IMR-90 (cell line): ENCODE measurements at regions not wholly inside any gene's neighbourhood (a gene's known extent, or its start where the extent isn't known, plus 50 kb on each side); places are given as distances from the start of the nearest gene placed in this dataset.

Source experiments
- ATAC-seq: fragments of 200-7000 bp; cut with Tn5 transposase; 2 replicates; pipeline ENCODE4 v1.9.1; 2020; ENCODE audit warnings: low read depth, mild to moderate bottlenecking, moderate library complexity
- BruUV-seq: library from RNA; stranded (reverse); fragments of 400-500 nt; replicated peaks from 2 replicates; lab custom pipeline; 2021; lab: Mats Ljungman, UMichigan
- CTCF ChIA-PET: fragments of 300-600 bp; formaldehyde crosslinking; extraction: SDS; loops from one replicate; lab custom pipeline; 2021; ENCODE audit warnings: antibody characterized with exemption; lab: Yijun Ruan, JAX
- POLR2A ChIA-PET: fragments of 300-600 bp; sonication (Branson Sonifier 250); formaldehyde crosslinking; loops from one replicate; lab custom pipeline; 2022; ENCODE audit warnings: antibody characterized with exemption; ENCODE audit not compliant: unreplicated experiment; lab: Charles Lee
- DNase-seq: peaks from one replicate; pipeline ENCODE4 v3.0.0; 2013
- H2AFZ ChIP-seq: replicated peaks from 2 replicates; pipeline ENCODE3; 2013; ENCODE audit warnings: low read length, mild to moderate bottlenecking; ENCODE audit not compliant: poor library complexity
- H2AK5ac ChIP-seq: 2 replicates; pipeline ENCODE4 v1.6.1; 2013; ENCODE audit warnings: low read depth, low read length, inconsistent platforms
- H2AK9ac ChIP-seq: replicated peaks from 2 replicates; pipeline ENCODE3; 2013; ENCODE audit warnings: mild to moderate bottlenecking, low read depth, low read length, moderate library complexity; ENCODE audit not compliant: poor library complexity
- H2BK120ac ChIP-seq: 2 replicates; pipeline ENCODE4 v1.6.1; 2013; ENCODE audit warnings: low read depth, low read length, inconsistent platforms
- H2BK15ac ChIP-seq: 3 replicates; pipeline ENCODE4 v1.6.1; 2013; ENCODE audit warnings: low read depth, low read length, inconsistent platforms
- H2BK20ac ChIP-seq: 2 replicates; pipeline ENCODE4 v1.6.1; 2013; ENCODE audit warnings: low read depth, mild to moderate bottlenecking, inconsistent platforms, low read length, moderate library complexity
- H2BK5ac ChIP-seq: 2 replicates; pipeline ENCODE4 v1.6.1; 2013; ENCODE audit warnings: mild to moderate bottlenecking, low read depth, low read length, inconsistent platforms; ENCODE audit not compliant: poor library complexity, severe bottlenecking
- H3K14ac ChIP-seq: replicated peaks from 2 replicates; pipeline ENCODE4 v1.6.1; 2013; ENCODE audit warnings: low read depth, low read length, inconsistent platforms
- H3K18ac ChIP-seq: 2 replicates; pipeline ENCODE4 v1.6.1; 2013; ENCODE audit warnings: low read depth, low read length, control low read depth
- H3K23ac ChIP-seq: 2 replicates; pipeline ENCODE4 v1.6.1; 2013; ENCODE audit warnings: low read depth, low read length, inconsistent platforms
- H3K27ac ChIP-seq: 2 replicates; pipeline ENCODE4 v1.5.1; 2013; ENCODE audit warnings: mild to moderate bottlenecking, control low read depth, low read length; ENCODE audit not compliant: insufficient read depth
- H3K27me3 ChIP-seq: 2 replicates; pipeline ENCODE4 v1.6.1; 2013; ENCODE audit warnings: low read length; ENCODE audit not compliant: control insufficient read depth, insufficient read depth
- H3K36me3 ChIP-seq: 2 replicates; pipeline ENCODE4 v1.6.1; 2013; ENCODE audit warnings: low read length, mixed read lengths; ENCODE audit not compliant: control insufficient read depth, insufficient read depth
- H3K4ac ChIP-seq: 2 replicates; pipeline ENCODE4 v1.6.1; 2013; ENCODE audit warnings: low read depth, low read length, inconsistent platforms
- H3K4me1 ChIP-seq: 2 replicates; pipeline ENCODE4 v1.6.1; 2013; ENCODE audit warnings: low read length, mixed read lengths; ENCODE audit not compliant: control insufficient read depth, insufficient read depth
- H3K4me2 ChIP-seq: 2 replicates; pipeline ENCODE4 v1.6.1; 2013; ENCODE audit warnings: low read depth, mild to moderate bottlenecking, control low read depth, low read length, moderate library complexity
- H3K4me3 ChIP-seq: 2 replicates; pipeline ENCODE4 v1.5.1; 2013; ENCODE audit warnings: low read depth, mild to moderate bottlenecking, control low read depth, low read length, moderate library complexity; ENCODE audit not compliant: insufficient read depth
- H3K56ac ChIP-seq: 2 replicates; pipeline ENCODE4 v1.6.1; 2013; ENCODE audit warnings: low read length, inconsistent platforms; ENCODE audit not compliant: insufficient read depth; ENCODE audit errors: extremely low read depth
- H3K79me1 ChIP-seq, 2 experiments: 2 replicates each; pipeline ENCODE4 v1.6.1; 2013; ENCODE audit warnings: low read length in 2 of 2, inconsistent platforms in 1 of 2, low read depth in 1 of 2
- H3K9ac ChIP-seq: 2 replicates; pipeline ENCODE4 v1.6.1; 2013; ENCODE audit warnings: low read depth, low read length, control low read depth
- H3K9me1 ChIP-seq: 2 replicates; pipeline ENCODE4 v1.6.1; 2013; ENCODE audit warnings: low read length, inconsistent platforms; ENCODE audit not compliant: insufficient read depth
- H3K9me3 ChIP-seq: 2 replicates; pipeline ENCODE4 v1.6.1; 2013; ENCODE audit warnings: low read length; ENCODE audit not compliant: control insufficient read depth, insufficient read depth
- H4K20me1 ChIP-seq: 2 replicates; pipeline ENCODE4 v1.6.1; 2013; ENCODE audit warnings: low read length, inconsistent platforms; ENCODE audit not compliant: insufficient read depth
- H4K5ac ChIP-seq: 2 replicates; pipeline ENCODE4 v1.6.1; 2013; ENCODE audit warnings: mild to moderate bottlenecking, low read depth, low read length, control low read depth
- H4K8ac ChIP-seq, 2 experiments: 2 replicates each; pipeline ENCODE4 v1.6.1; 2013; ENCODE audit warnings: low read depth in 2 of 2, low read length in 2 of 2, control low read depth in 1 of 2, inconsistent platforms in 1 of 2
- H4K91ac ChIP-seq: 2 replicates; pipeline ENCODE4 v1.6.1; 2013; ENCODE audit warnings: low read depth, low read length, inconsistent platforms; ENCODE audit not compliant: insufficient read depth
- BHLHE40 ChIP-seq: fragments of 150-350 bp; IDR thresholded peaks from 2 replicates; pipeline ENCODE4 v1.6.1; 2016; ENCODE audit warnings: mild to moderate bottlenecking, low read depth, low read length
- CEBPB ChIP-seq: IDR thresholded peaks from 2 replicates; pipeline ENCODE4 v1.6.1; 2012; ENCODE audit warnings: low read depth, low read length, improper control_type of control experiment
- CHD1 ChIP-seq: IDR thresholded peaks from 2 replicates; pipeline ENCODE4 v1.6.1; 2012; ENCODE audit warnings: low read depth, low read length, improper control_type of control experiment
- FOS ChIP-seq: fragments of 150-350 bp; IDR thresholded peaks from 2 replicates; pipeline ENCODE4 v1.6.1; 2016; ENCODE audit warnings: low read depth, low read length
- MAFK ChIP-seq: IDR thresholded peaks from 2 replicates; pipeline ENCODE4 v1.6.1; 2012; ENCODE audit warnings: low read depth, low read length, improper control_type of control experiment
- MAZ ChIP-seq: IDR thresholded peaks from 2 replicates; pipeline ENCODE4 v1.6.1; 2012; ENCODE audit warnings: low read depth, mild to moderate bottlenecking, low read length, improper control_type of control experiment, moderate library complexity, borderline replicate concordance
- MXI1 ChIP-seq: IDR thresholded peaks from 2 replicates; pipeline ENCODE4 v1.6.1; 2012; ENCODE audit warnings: low read depth, mild to moderate bottlenecking, low read length, moderate library complexity, borderline replicate concordance
- POLR2A ChIP-seq: IDR thresholded peaks from 2 replicates; pipeline ENCODE4 v1.6.1; 2012; ENCODE audit warnings: mild to moderate bottlenecking, low read depth, low read length
- RAD21 ChIP-seq: IDR thresholded peaks from 2 replicates; pipeline ENCODE4 v1.6.1; 2012; ENCODE audit warnings: low read length, improper control_type of control experiment
- RFX5 ChIP-seq: IDR thresholded peaks from 2 replicates; pipeline ENCODE4 v1.8.0; 2012; ENCODE audit warnings: low read depth, mild to moderate bottlenecking, low read length, moderate library complexity
- SMC3 ChIP-seq: fragments of 150-350 bp; IDR thresholded peaks from 2 replicates; pipeline ENCODE4 v1.6.1; 2016; ENCODE audit warnings: low read depth, mild to moderate bottlenecking, antibody characterized with exemption, low read length, moderate library complexity
- USF2 ChIP-seq: fragments of 150-350 bp; IDR thresholded peaks from 2 replicates; pipeline ENCODE4 v1.6.1; 2017; ENCODE audit warnings: mild to moderate bottlenecking, antibody characterized with exemption, low read length, low read depth
- WGBS, 2 experiments: methylation state at CpG; one replicate each; pipeline versions ENCODE4 v1.1.5 to v1.1.7; 2013; ENCODE audit warnings: missing lambda C conversion rate in 2 of 2; ENCODE audit not compliant: insufficient read length in 1 of 2; ENCODE audit errors: extremely low coverage in 2 of 2; 5-methylcytosine and 5-hydroxymethylcytosine counted together
- dilution Hi-C: fragments of 300-500 bp; cut with HindIII; formaldehyde crosslinking; loops from one replicate; pipeline ENCODE4 v1.14.3; 2018; ENCODE audit warnings: low sequenced_read_pairs; ENCODE audit not compliant: unreplicated experiment
- in situ Hi-C: fragments of 300-500 bp; cut with MboI; formaldehyde crosslinking; loops from 3 replicates; pipeline ENCODE4 v1.14.3; 2019; ENCODE audit warnings: low sequenced_read_pairs, inconsistent platforms, mixed read lengths
- intact Hi-C: fragments of 100-400 bp; cut with micrococcal nuclease; formaldehyde crosslinking; loops from 2 replicates; pipeline ENCODE4 v1.10.0; 2022
- TF ChIP-seq, protein P1 (sequence below): fragments of 150-350 bp; IDR thresholded peaks from 2 replicates; pipeline ENCODE4 v1.6.1; 2016; ENCODE audit warnings: low read depth, mild to moderate bottlenecking, low read length, moderate library complexity, borderline replicate concordance

GRCh38 chr15:38814891-38815290 is 250.3 kb upstream of the RASGRP1 start:
- ATAC-seq = no peak
- in situ Hi-C loops = loop anchor here (5.0 kb wide), 2 partner anchors 357 to 767 kb away; partner anchors contain the start of gene THBS1
- H3K4ac ChIP-seq = peak overlapping the region; percentile 18; the same call in 1 of the 2 replicates

More at GRCh38 chr15:38814891-38815290, 250.3 kb upstream of the RASGRP1 start:
- H2BK15ac ChIP-seq = no peak overlapping the region; the same call in 2 of the 3 replicates
- no peak overlapping the region for H4K8ac ChIP-seq
- peaks cover 11% of the 10 kb centered on the region for H3K9me1 ChIP-seq
- no peak overlapping the region for H2AK5ac ChIP-seq
- no peak overlapping the region for H3K56ac ChIP-seq
- DNase-seq = no peak
- H4K91ac ChIP-seq = no peak overlapping the region
- H2AK9ac ChIP-seq = no peak overlapping the region
- peak overlapping the region; percentile 44; the same call in 1 of the 2 replicates for H2BK120ac ChIP-seq
- no peak overlapping the region for H2BK5ac ChIP-seq
- H3K4me3 ChIP-seq = no peak overlapping the region
- no peak overlapping the region for H2BK20ac ChIP-seq
- H3K18ac ChIP-seq = no peak overlapping the region; the same call in 1 of the 2 replicates
- no peak overlapping the region for H3K23ac ChIP-seq
- no peak overlapping the region for H3K4me2 ChIP-seq
- intact Hi-C loops = no loop called here
- no peak overlapping the region for H2AFZ ChIP-seq
- no peaks in the 10 kb centered on the region for H3K36me3 ChIP-seq
- H3K14ac ChIP-seq = no peak overlapping the region
- CTCF ChIA-PET = no interaction called here
- 0 out of 4 replicates have a peak, but pooled peaks cover 0 to 5% of the 10 kb centered on the region in 2 experiments for H3K79me1 ChIP-seq
- no peak for TF ChIP-seq MAFK
- TF ChIP-seq MXI1 = no peak
- TF ChIP-seq FOS = no peak
- no peak for TF ChIP-seq CEBPB
- TF ChIP-seq, protein P1, sequence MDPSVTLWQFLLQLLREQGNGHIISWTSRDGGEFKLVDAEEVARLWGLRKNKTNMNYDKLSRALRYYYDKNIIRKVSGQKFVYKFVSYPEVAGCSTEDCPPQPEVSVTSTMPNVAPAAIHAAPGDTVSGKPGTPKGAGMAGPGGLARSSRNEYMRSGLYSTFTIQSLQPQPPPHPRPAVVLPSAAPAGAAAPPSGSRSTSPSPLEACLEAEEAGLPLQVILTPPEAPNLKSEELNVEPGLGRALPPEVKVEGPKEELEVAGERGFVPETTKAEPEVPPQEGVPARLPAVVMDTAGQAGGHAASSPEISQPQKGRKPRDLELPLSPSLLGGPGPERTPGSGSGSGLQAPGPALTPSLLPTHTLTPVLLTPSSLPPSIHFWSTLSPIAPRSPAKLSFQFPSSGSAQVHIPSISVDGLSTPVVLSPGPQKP = no peak
- TF ChIP-seq CHD1 = no peak
- TF ChIP-seq RFX5 = no peak
- no peak for TF ChIP-seq MAZ
- no peak for TF ChIP-seq BHLHE40
- no peak for TF ChIP-seq POLR2A
- no peak for TF ChIP-seq RAD21
- TF ChIP-seq USF2 = no peak
- TF ChIP-seq SMC3 = no peak
- WGBS, 2 experiments = no CpG with 5 or more reads among the region's 1 CpG
- H3K27me3 ChIP-seq = no peaks in the 10 kb centered on the region
- no peak overlapping the region for H3K9ac ChIP-seq
- peaks cover 10% of the 10 kb centered on the region for H3K4me1 ChIP-seq
- no TSS peak for BruUV-seq
- H4K20me1 ChIP-seq = no peaks in the 10 kb centered on the region
- no peak overlapping the region for H3K27ac ChIP-seq
- POLR2A ChIA-PET = no interaction called here
- dilution Hi-C loops = no loop called here
- H3K9me3 ChIP-seq = no peaks in the 10 kb centered on the region
- H4K5ac ChIP-seq = no peak overlapping the region
